Vagina (tissue), 2 donors: ENCODE measurements at regions not wholly inside any gene's neighbourhood (a gene's known extent, or its start where the extent isn't known, plus 50 kb on each side); places are given as distances from the start of the nearest gene placed in this dataset.

Experiments used
- POLR2A ChIP-seq, 2 donors: fragments of 450-650 bp; IDR thresholded peaks; one replicate each; pipeline ENCODE4 v1.6.1; 2017; ENCODE audit warnings: antibody characterized with exemption in 2 of 2, mild to moderate bottlenecking in 2 of 2, moderate library complexity in 2 of 2
- TF ChIP-seq, protein P1 (sequence below), 3 experiments: fragments of 450-650 bp in 2 of 3; fragments of 200-600 bp in 1 of 3; sonication (generic) in 1 of 3; IDR thresholded peaks; one replicate each; pipeline ENCODE4 v1.5.1; 2017 to 2019; ENCODE audit warnings: antibody characterized with exemption in 3 of 3, mild to moderate bottlenecking in 2 of 3, moderate library complexity in 2 of 3

DNA sequence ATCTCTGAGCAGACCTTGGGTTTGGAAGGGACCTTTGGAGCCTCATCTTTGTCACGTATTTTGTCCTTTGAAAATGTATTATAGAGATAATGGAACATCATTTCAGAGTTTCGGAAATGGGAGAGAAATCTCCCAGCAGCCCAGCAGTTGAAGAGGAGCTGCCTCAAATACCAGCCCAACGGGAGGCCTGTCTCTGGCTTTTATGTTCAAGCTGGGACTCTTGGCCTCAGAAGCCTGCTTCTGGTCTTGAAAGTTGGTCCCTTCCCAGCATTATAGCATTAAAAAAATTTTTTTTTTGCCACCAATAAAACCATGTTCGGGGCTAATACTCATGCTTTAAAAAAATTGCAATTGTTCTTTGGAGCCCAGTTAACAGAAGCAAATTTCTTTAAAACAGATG lies 73.4 kb upstream of the CTBP2 start:
- TF ChIP-seq, protein P1, sequence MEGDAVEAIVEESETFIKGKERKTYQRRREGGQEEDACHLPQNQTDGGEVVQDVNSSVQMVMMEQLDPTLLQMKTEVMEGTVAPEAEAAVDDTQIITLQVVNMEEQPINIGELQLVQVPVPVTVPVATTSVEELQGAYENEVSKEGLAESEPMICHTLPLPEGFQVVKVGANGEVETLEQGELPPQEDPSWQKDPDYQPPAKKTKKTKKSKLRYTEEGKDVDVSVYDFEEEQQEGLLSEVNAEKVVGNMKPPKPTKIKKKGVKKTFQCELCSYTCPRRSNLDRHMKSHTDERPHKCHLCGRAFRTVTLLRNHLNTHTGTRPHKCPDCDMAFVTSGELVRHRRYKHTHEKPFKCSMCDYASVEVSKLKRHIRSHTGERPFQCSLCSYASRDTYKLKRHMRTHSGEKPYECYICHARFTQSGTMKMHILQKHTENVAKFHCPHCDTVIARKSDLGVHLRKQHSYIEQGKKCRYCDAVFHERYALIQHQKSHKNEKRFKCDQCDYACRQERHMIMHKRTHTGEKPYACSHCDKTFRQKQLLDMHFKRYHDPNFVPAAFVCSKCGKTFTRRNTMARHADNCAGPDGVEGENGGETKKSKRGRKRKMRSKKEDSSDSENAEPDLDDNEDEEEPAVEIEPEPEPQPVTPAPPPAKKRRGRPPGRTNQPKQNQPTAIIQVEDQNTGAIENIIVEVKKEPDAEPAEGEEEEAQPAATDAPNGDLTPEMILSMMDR (IDR thresholded peaks at IDR 0.05), result no peak
- no peak for TF ChIP-seq POLR2A (IDR thresholded peaks at IDR 0.05)
